ENCODE measurements at regions not wholly inside any gene's neighbourhood (a gene's known extent, or its start where the extent isn't known, plus 50 kb on each side); places are given as distances from the start of the nearest gene placed in this dataset.

- Histone ChIP-seq H3K9me3 (ENCODE audit: control insufficient read depth, insufficient read depth, low read length) (no peaks in the 10 kb centered on the region), H3K9ac (ENCODE audit: low read depth, low read length) (no peak overlapping the region), H3K36me3 (ENCODE audit: insufficient read depth, low read length) (no peaks in the 10 kb centered on the region), H3K4me1 (ENCODE audit: insufficient read depth, low read length) (no peaks in the 10 kb centered on the region)
Measured at GRCh38 chr2:80706541-80706940, 402.0 kb upstream of the LRRTM1 start.

GRCh38 chr2:80703532-80703931 is 399.0 kb upstream of the LRRTM1 start:
- no peak overlapping the region for H3K9ac ChIP-seq (ENCODE audit: low read depth, low read length)

GRCh38 chr2:80700961-80701360 is 396.4 kb upstream of the LRRTM1 start:
- Histone ChIP-seq H3K4me1 (ENCODE audit: insufficient read depth, low read length) (no peaks in the 10 kb centered on the region), H3K9me3 (ENCODE audit: control insufficient read depth, insufficient read depth, low read length) (no peaks in the 10 kb centered on the region), H3K9ac (ENCODE audit: low read depth, low read length) (no peak overlapping the region), H3K36me3 (ENCODE audit: insufficient read depth, low read length) (no peaks in the 10 kb centered on the region)

More at GRCh38 chr2:80703532-80703931, 399.0 kb upstream of the LRRTM1 start:
- Histone ChIP-seq H3K9me3 (ENCODE audit: control insufficient read depth, insufficient read depth, low read length) (no peaks in the 10 kb centered on the region), H3K4me1 (ENCODE audit: insufficient read depth, low read length) (no peaks in the 10 kb centered on the region), H3K36me3 (ENCODE audit: insufficient read depth, low read length) (no peaks in the 10 kb centered on the region)
